Transverse colon (tissue), 3 donors: ENCODE measurements at regions not wholly inside any gene's neighbourhood (a gene's known extent, or its start where the extent isn't known, plus 50 kb on each side); places are given as distances from the start of the nearest gene placed in this dataset.
"Not testable (repeated sequence)": the region's sequence is repeated elsewhere in the genome, so short reads cannot be mapped to it uniquely, and the experiment has no call there.

Experiments
- POLR2A ChIP-seq: fragments of 450-650 bp; IDR thresholded peaks from one replicate; pipeline ENCODE4 v1.6.1; 2016; ENCODE audit warnings: antibody characterized with exemption, mild to moderate bottlenecking, moderate library complexity
- TF ChIP-seq, protein P1 (sequence below), 5 experiments: fragments of 200-600 bp in 3 of 5; fragments of 450-650 bp in 2 of 5; sonication (generic) in 3 of 5; IDR thresholded peaks; 1 replicate in 2 of 5; 2 replicates in 3 of 5; pipeline ENCODE4 v1.5.1; 2016 to 2017; ENCODE audit warnings: antibody characterized with exemption in 5 of 5, inconsistent platforms in 3 of 5, mild to moderate bottlenecking in 2 of 5, moderate library complexity in 1 of 5

DNA sequence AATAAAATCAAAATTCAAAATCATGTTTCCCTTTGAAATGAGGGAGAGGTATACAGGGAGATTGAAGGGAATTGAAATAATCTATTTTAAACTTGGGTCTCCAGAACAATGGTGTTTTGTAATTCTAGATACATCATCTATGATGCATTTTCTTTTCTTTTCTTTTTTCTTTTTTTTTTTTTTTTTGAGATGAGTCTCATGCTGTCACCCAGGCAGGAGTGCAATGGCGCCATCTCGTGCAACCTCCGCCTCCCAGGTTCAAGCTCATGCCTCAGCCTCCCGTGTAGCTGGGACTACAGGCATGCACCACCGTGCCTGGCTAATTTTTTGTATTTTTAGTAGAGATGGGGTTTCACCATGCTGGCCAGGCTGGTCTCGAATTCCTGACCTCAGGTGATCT lies 205.1 kb downstream of the LPIN1 start:
- TF ChIP-seq, protein P1, sequence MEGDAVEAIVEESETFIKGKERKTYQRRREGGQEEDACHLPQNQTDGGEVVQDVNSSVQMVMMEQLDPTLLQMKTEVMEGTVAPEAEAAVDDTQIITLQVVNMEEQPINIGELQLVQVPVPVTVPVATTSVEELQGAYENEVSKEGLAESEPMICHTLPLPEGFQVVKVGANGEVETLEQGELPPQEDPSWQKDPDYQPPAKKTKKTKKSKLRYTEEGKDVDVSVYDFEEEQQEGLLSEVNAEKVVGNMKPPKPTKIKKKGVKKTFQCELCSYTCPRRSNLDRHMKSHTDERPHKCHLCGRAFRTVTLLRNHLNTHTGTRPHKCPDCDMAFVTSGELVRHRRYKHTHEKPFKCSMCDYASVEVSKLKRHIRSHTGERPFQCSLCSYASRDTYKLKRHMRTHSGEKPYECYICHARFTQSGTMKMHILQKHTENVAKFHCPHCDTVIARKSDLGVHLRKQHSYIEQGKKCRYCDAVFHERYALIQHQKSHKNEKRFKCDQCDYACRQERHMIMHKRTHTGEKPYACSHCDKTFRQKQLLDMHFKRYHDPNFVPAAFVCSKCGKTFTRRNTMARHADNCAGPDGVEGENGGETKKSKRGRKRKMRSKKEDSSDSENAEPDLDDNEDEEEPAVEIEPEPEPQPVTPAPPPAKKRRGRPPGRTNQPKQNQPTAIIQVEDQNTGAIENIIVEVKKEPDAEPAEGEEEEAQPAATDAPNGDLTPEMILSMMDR (IDR thresholded peaks at IDR 0.05), result not testable (repeated sequence)
- not testable (repeated sequence) for TF ChIP-seq POLR2A
